Gastroesophageal sphincter (tissue), 4 donors: ENCODE measurements at regions not wholly inside any gene's neighbourhood (a gene's known extent, or its start where the extent isn't known, plus 50 kb on each side); places are given as distances from the start of the nearest gene placed in this dataset.

Experiments used
- ATAC-seq: fragments of 150-250 bp; one replicate; pipeline ENCODE4 v1.9.1; 2016; ENCODE audit warnings: mild to moderate bottlenecking, moderate library complexity
- H3K27ac ChIP-seq, 4 donors: fragments of 200-600 bp; sonication (generic) in 3 of 4; 1 replicate in 3 of 4; 2 replicates in 1 of 4; pipeline ENCODE4 v1.5.1; 2016 to 2019
- H3K27me3 ChIP-seq: fragments of 200-600 bp; sonication (generic); one replicate; pipeline ENCODE4 v1.5.1; 2019
- H3K36me3 ChIP-seq, 2 donors: fragments of 200-600 bp; sonication (generic); one replicate each; pipeline ENCODE4 v1.5.1; 2019; ENCODE audit warnings: control low read depth in 1 of 2
- H3K4me1 ChIP-seq, 3 donors: fragments of 200-600 bp; sonication (generic); 1 replicate in 2 of 3; 2 replicates in 1 of 3; pipeline ENCODE4 v1.5.1; 2016 to 2019; ENCODE audit warnings: control low read depth in 2 of 3
- H3K4me3 ChIP-seq, 2 donors: fragments of 200-600 bp; sonication (generic); one replicate each; pipeline ENCODE4 v1.5.1; 2019; ENCODE audit warnings: mild to moderate bottlenecking in 1 of 2, moderate library complexity in 1 of 2
- H3K9me3 ChIP-seq, 3 donors: fragments of 200-600 bp; sonication (generic); one replicate each; pipeline ENCODE4 v1.5.1; 2017 to 2019; ENCODE audit warnings: control low read depth in 2 of 3
- CTCF ChIP-seq, 4 experiments: fragments of 200-600 bp in 2 of 4; fragments of 450-650 bp in 2 of 4; sonication (generic) in 1 of 4; IDR thresholded peaks; one replicate each; pipeline ENCODE4 v1.5.1; 2017 to 2019; ENCODE audit warnings: antibody characterized with exemption in 4 of 4, mild to moderate bottlenecking in 2 of 4, moderate library complexity in 2 of 4
- EP300 ChIP-seq: sonication (generic); formaldehyde crosslinking; IDR thresholded peaks from one replicate; pipeline ENCODE4 v1.6.1; 2017; ENCODE audit warnings: antibody characterized with exemption, mild to moderate bottlenecking
- POLR2A ChIP-seq, 2 donors: fragments of 450-650 bp; IDR thresholded peaks; one replicate each; pipeline ENCODE4 v1.6.1; 2017; ENCODE audit warnings: antibody characterized with exemption in 2 of 2, mild to moderate bottlenecking in 2 of 2, moderate library complexity in 1 of 2
- POLR2AphosphoS5 ChIP-seq: sonication (generic); formaldehyde crosslinking; IDR thresholded peaks from one replicate; pipeline ENCODE4 v1.6.1; 2017; ENCODE audit warnings: antibody characterized with exemption
- WGBS, 2 donors: methylation state at CpG; one replicate each; pipeline ENCODE4 v1.1.5; 2018; ENCODE audit warnings: low coverage in 1 of 2; 5-methylcytosine and 5-hydroxymethylcytosine counted together

GRCh38 chr6:22413681-22414311 is 117.0 kb upstream of the PRL start:
- Histone ChIP-seq H3K27me3 (no peaks in the 10 kb centered on the region), H3K36me3 (no peaks in the 10 kb centered on the region), H3K9me3 (peaks cover 0 to 9% (median 0%) of the 10 kb centered on the region in 3 donors), H3K4me3 (no peak overlapping the region), H3K4me1 (peaks cover 0 to 17% (median 0%) of the 10 kb centered on the region in 3 donors), H3K27ac (peak overlapping the region in 1 of 4 donors; percentile 35)
- ATAC-seq: peak; percentile 41
- TF ChIP-seq POLR2AphosphoS5 (no peak), EP300 (no peak), POLR2A (IDR thresholded peaks at IDR 0.05) (no peak), CTCF (IDR thresholded peaks at IDR 0.05) (no peak)
- 17 to 31% methylated on average over 6 of the region's 6 CpGs for WGBS, 2 donors

- TF ChIP-seq CTCF (IDR thresholded peaks at IDR 0.05): no peak
- no peak for TF ChIP-seq POLR2AphosphoS5
- no peak for TF ChIP-seq EP300
- Histone ChIP-seq H3K9me3 (peaks cover 0 to 10% (median 0%) of the 10 kb centered on the region in 3 donors), H3K4me3 (no peak overlapping the region), H3K27ac (no peak overlapping the region), H3K4me1 (peaks cover 0 to 11% (median 0%) of the 10 kb centered on the region in 3 donors), H3K27me3 (no peaks in the 10 kb centered on the region), H3K36me3 (no peaks in the 10 kb centered on the region)
- ATAC-seq: no peak
- 100% methylated on average over 1 of the region's 1 CpG for WGBS, 2 donors
Observed at GRCh38 chr6:22418714-22419113, 121.9 kb upstream of the PRL start.

GRCh38 chr6:22421198-22421597 is 124.4 kb upstream of the PRL start:
- H3K27ac ChIP-seq: no peak overlapping the region
- ATAC-seq: no peak
- no peak for TF ChIP-seq EP300
- no peak for TF ChIP-seq CTCF (IDR thresholded peaks at IDR 0.05)
- TF ChIP-seq POLR2A (IDR thresholded peaks at IDR 0.05): no peak
- no peak for TF ChIP-seq POLR2AphosphoS5
- no peak overlapping the region for H3K4me3 ChIP-seq
- WGBS, 2 donors: 68 to 96% methylated on average over 2 of the region's 2 CpGs
- H3K36me3 ChIP-seq: no peaks in the 10 kb centered on the region
- H3K27me3 ChIP-seq: no peaks in the 10 kb centered on the region
- H3K9me3 ChIP-seq: peaks cover 0 to 10% (median 0%) of the 10 kb centered on the region in 3 donors
- no peaks in the 10 kb centered on the region for H3K4me1 ChIP-seq

- Histone ChIP-seq H3K4me1 (no peaks in the 10 kb centered on the region), H3K4me3 (no peak overlapping the region), H3K27ac (no peak overlapping the region), H3K36me3 (no peaks in the 10 kb centered on the region), H3K9me3 (no peaks in the 10 kb centered on the region), H3K27me3 (no peaks in the 10 kb centered on the region)
- 74 to 100% methylated on average over 2 of the region's 2 CpGs for WGBS, 2 donors
- no peak for TF ChIP-seq POLR2AphosphoS5
- TF ChIP-seq EP300: no peak
- no peak for TF ChIP-seq CTCF (IDR thresholded peaks at IDR 0.05)
- TF ChIP-seq POLR2A (IDR thresholded peaks at IDR 0.05): no peak
- no peak for ATAC-seq
Observed at GRCh38 chr6:22424196-22424595, 127.4 kb upstream of the PRL start.

GRCh38 chr6:22432060-22432459 is 135.2 kb upstream of the PRL start:
- TF ChIP-seq POLR2AphosphoS5 (no peak), EP300 (no peak), CTCF (IDR thresholded peaks at IDR 0.05) (no peak), POLR2A (IDR thresholded peaks at IDR 0.05) (no peak)
- WGBS, 2 donors: 89% methylated on average over 2 of the region's 2 CpGs
- Histone ChIP-seq H3K27ac (no peak overlapping the region), H3K4me1 (no peaks in the 10 kb centered on the region), H3K36me3 (no peaks in the 10 kb centered on the region), H3K4me3 (no peak overlapping the region), H3K27me3 (no peaks in the 10 kb centered on the region), H3K9me3 (no peaks in the 10 kb centered on the region)
- no peak for ATAC-seq
